ENCODE measurements at regions not wholly inside any gene's neighbourhood (a gene's known extent, or its start where the extent isn't known, plus 50 kb on each side); places are given as distances from the start of the nearest gene placed in this dataset.

- no peak overlapping the region for H3K14ac ChIP-seq (ENCODE audit: low read length)
- H3K18ac ChIP-seq (ENCODE audit: low read length): no peak overlapping the region
- peak in 1 of 2 donors; percentile 67 for DNase-seq
- H3K9me3 ChIP-seq (ENCODE audit: insufficient read depth, low read depth, low read length): no peaks in the 10 kb centered on the region
- H2BK5ac ChIP-seq (ENCODE audit: low read depth, low read length, poor library complexity): no peak overlapping the region
- H3K4me1 ChIP-seq (ENCODE audit: control insufficient read depth in 1 of 2, insufficient read depth in 2 of 2, low read length in 2 of 2): no peaks in the 10 kb centered on the region
- no peak overlapping the region for H4K12ac ChIP-seq (ENCODE audit: low read depth, low read length)
- no peak overlapping the region for H2AFZ ChIP-seq (ENCODE audit: insufficient read depth, low read length, poor library complexity)
- H3K79me1 ChIP-seq (ENCODE audit: low read length): no peaks in the 10 kb centered on the region
- H2BK120ac ChIP-seq (ENCODE audit: insufficient read depth, low read length, poor library complexity): no peak overlapping the region
- H3K4ac ChIP-seq (ENCODE audit: low read depth, low read length): no peak overlapping the region
- H4K8ac ChIP-seq (ENCODE audit: low read depth, low read length): no peak overlapping the region
- H4K91ac ChIP-seq (ENCODE audit: low read depth, low read length): no peak overlapping the region
- WGBS (ENCODE audit: extremely low coverage, insufficient coverage, insufficient read length): no CpG with 5 or more reads among the region's 2 CpGs
- no peak overlapping the region for H3K27ac ChIP-seq (ENCODE audit: low read depth, low read length)
- H2AK5ac ChIP-seq (ENCODE audit: low read length): no peak overlapping the region
- H3K23ac ChIP-seq (ENCODE audit: low read length): no peak overlapping the region
- H3K79me2 ChIP-seq (ENCODE audit: control insufficient read depth, insufficient read depth, low read length, poor library complexity): no peaks in the 10 kb centered on the region
- no peak overlapping the region for H3K4me2 ChIP-seq (ENCODE audit: low read length)
- no peak overlapping the region for H3K4me3 ChIP-seq (ENCODE audit: low read depth, low read length)
- H3K36me3 ChIP-seq (ENCODE audit: control insufficient read depth in 1 of 2, insufficient read depth in 2 of 2, low read length in 2 of 2): no peaks in the 10 kb centered on the region
- no peak overlapping the region for H2BK12ac ChIP-seq (ENCODE audit: low read length)
- H3K9ac ChIP-seq (ENCODE audit: low read length): no peak overlapping the region
- H3K27me3 ChIP-seq (ENCODE audit: insufficient read depth, low read length): no peaks in the 10 kb centered on the region
Observed at GRCh38 chr5:126335886-126336285, 87.3 kb upstream of the GRAMD2B start.

- Histone ChIP-seq H2BK120ac (ENCODE audit: insufficient read depth, low read length, poor library complexity) (no peak overlapping the region), H3K36me3 (ENCODE audit: control insufficient read depth in 1 of 2, insufficient read depth in 2 of 2, low read length in 2 of 2) (no peaks in the 10 kb centered on the region), H3K9ac (ENCODE audit: low read length) (no peak overlapping the region), H2BK5ac (ENCODE audit: low read depth, low read length, poor library complexity) (no peak overlapping the region), H3K4me3 (ENCODE audit: low read depth, low read length) (no peak overlapping the region), H2BK12ac (ENCODE audit: low read length) (no peak overlapping the region), H3K27me3 (ENCODE audit: insufficient read depth, low read length) (no peaks in the 10 kb centered on the region), H3K27ac (ENCODE audit: low read depth, low read length) (no peak overlapping the region), H3K9me3 (ENCODE audit: insufficient read depth, low read depth, low read length) (no peaks in the 10 kb centered on the region), H4K8ac (ENCODE audit: low read depth, low read length) (no peak overlapping the region), H3K79me2 (ENCODE audit: control insufficient read depth, insufficient read depth, low read length, poor library complexity) (no peaks in the 10 kb centered on the region), H3K4me1 (ENCODE audit: control insufficient read depth in 1 of 2, insufficient read depth in 2 of 2, low read length in 2 of 2) (no peaks in the 10 kb centered on the region), H3K14ac (ENCODE audit: low read length) (no peak overlapping the region), H3K4me2 (ENCODE audit: low read length) (no peak overlapping the region), H2AK5ac (ENCODE audit: low read length) (no peak overlapping the region), H4K12ac (ENCODE audit: low read depth, low read length) (no peak overlapping the region), H3K79me1 (ENCODE audit: low read length) (no peaks in the 10 kb centered on the region), H3K23ac (ENCODE audit: low read length) (no peak overlapping the region), H3K18ac (ENCODE audit: low read length) (no peak overlapping the region), H4K91ac (ENCODE audit: low read depth, low read length) (no peak overlapping the region), H2AFZ (ENCODE audit: insufficient read depth, low read length, poor library complexity) (no peak overlapping the region), H3K4ac (ENCODE audit: low read depth, low read length) (no peak overlapping the region)
- no CpG with 5 or more reads among the region's 7 CpGs for WGBS (ENCODE audit: extremely low coverage, insufficient coverage, insufficient read length)
- no peak for DNase-seq
Observed at GRCh38 chr5:126338635-126339034, 84.6 kb upstream of the GRAMD2B start.

GRCh38 chr5:126339215-126339805 lies 83.9 kb upstream of the GRAMD2B start:
- Histone ChIP-seq H3K14ac (ENCODE audit: low read length) (no peak overlapping the region), H2AFZ (ENCODE audit: insufficient read depth, low read length, poor library complexity) (no peak overlapping the region), H2BK120ac (ENCODE audit: insufficient read depth, low read length, poor library complexity) (no peak overlapping the region), H2BK5ac (ENCODE audit: low read depth, low read length, poor library complexity) (no peak overlapping the region), H3K36me3 (ENCODE audit: control insufficient read depth in 1 of 2, insufficient read depth in 2 of 2, low read length in 2 of 2) (no peaks in the 10 kb centered on the region), H4K8ac (ENCODE audit: low read depth, low read length) (no peak overlapping the region), H3K4ac (ENCODE audit: low read depth, low read length) (no peak overlapping the region), H2AK5ac (ENCODE audit: low read length) (no peak overlapping the region), H3K27me3 (ENCODE audit: insufficient read depth, low read length) (no peaks in the 10 kb centered on the region), H3K18ac (ENCODE audit: low read length) (no peak overlapping the region), H4K91ac (ENCODE audit: low read depth, low read length) (no peak overlapping the region), H3K79me2 (ENCODE audit: control insufficient read depth, insufficient read depth, low read length, poor library complexity) (no peaks in the 10 kb centered on the region), H2BK12ac (ENCODE audit: low read length) (no peak overlapping the region), H3K23ac (ENCODE audit: low read length) (no peak overlapping the region), H3K27ac (ENCODE audit: low read depth, low read length) (no peak overlapping the region), H4K12ac (ENCODE audit: low read depth, low read length) (no peak overlapping the region), H3K4me1 (ENCODE audit: control insufficient read depth in 1 of 2, insufficient read depth in 2 of 2, low read length in 2 of 2) (no peaks in the 10 kb centered on the region), H3K4me3 (ENCODE audit: low read depth, low read length) (no peak overlapping the region), H3K79me1 (ENCODE audit: low read length) (no peaks in the 10 kb centered on the region), H3K4me2 (ENCODE audit: low read length) (no peak overlapping the region), H3K9me3 (ENCODE audit: insufficient read depth, low read depth, low read length) (no peaks in the 10 kb centered on the region), H3K9ac (ENCODE audit: low read length) (no peak overlapping the region)
- WGBS (ENCODE audit: extremely low coverage, insufficient coverage, insufficient read length): no CpG with 5 or more reads among the region's 4 CpGs
- peak; percentile 38 to 86 for DNase-seq

GRCh38 chr5:126341906-126342630 lies 81.1 kb upstream of the GRAMD2B start:
- Histone ChIP-seq H2BK5ac (ENCODE audit: low read depth, low read length, poor library complexity) (no peak overlapping the region), H4K91ac (ENCODE audit: low read depth, low read length) (no peak overlapping the region), H3K4me2 (ENCODE audit: low read length) (no peak overlapping the region), H2AFZ (ENCODE audit: insufficient read depth, low read length, poor library complexity) (no peak overlapping the region), H3K27me3 (ENCODE audit: insufficient read depth, low read length) (no peaks in the 10 kb centered on the region), H3K27ac (ENCODE audit: low read depth, low read length) (no peak overlapping the region), H3K18ac (ENCODE audit: low read length) (no peak overlapping the region), H3K14ac (ENCODE audit: low read length) (no peak overlapping the region), H3K36me3 (ENCODE audit: control insufficient read depth in 1 of 2, insufficient read depth in 2 of 2, low read length in 2 of 2) (no peaks in the 10 kb centered on the region), H3K9me3 (ENCODE audit: insufficient read depth, low read depth, low read length) (no peaks in the 10 kb centered on the region), H3K4me1 (ENCODE audit: control insufficient read depth in 1 of 2, insufficient read depth in 2 of 2, low read length in 2 of 2) (no peaks in the 10 kb centered on the region), H3K79me1 (ENCODE audit: low read length) (no peaks in the 10 kb centered on the region), H4K12ac (ENCODE audit: low read depth, low read length) (no peak overlapping the region), H2BK12ac (ENCODE audit: low read length) (no peak overlapping the region), H2BK120ac (ENCODE audit: insufficient read depth, low read length, poor library complexity) (no peak overlapping the region), H2AK5ac (ENCODE audit: low read length) (no peak overlapping the region), H3K4me3 (ENCODE audit: low read depth, low read length) (no peak overlapping the region), H3K4ac (ENCODE audit: low read depth, low read length) (no peak overlapping the region), H4K8ac (ENCODE audit: low read depth, low read length) (no peak overlapping the region), H3K9ac (ENCODE audit: low read length) (no peak overlapping the region), H3K23ac (ENCODE audit: low read length) (no peak overlapping the region), H3K79me2 (ENCODE audit: control insufficient read depth, insufficient read depth, low read length, poor library complexity) (no peaks in the 10 kb centered on the region)
- WGBS (ENCODE audit: extremely low coverage, insufficient coverage, insufficient read length): no CpG with 5 or more reads among the region's 1 CpG
- DNase-seq: no peak
